ENCODE measurements at regions not wholly inside any gene's neighbourhood (a gene's known extent, or its start where the extent isn't known, plus 50 kb on each side); places are given as distances from the start of the nearest gene placed in this dataset.

DNA sequence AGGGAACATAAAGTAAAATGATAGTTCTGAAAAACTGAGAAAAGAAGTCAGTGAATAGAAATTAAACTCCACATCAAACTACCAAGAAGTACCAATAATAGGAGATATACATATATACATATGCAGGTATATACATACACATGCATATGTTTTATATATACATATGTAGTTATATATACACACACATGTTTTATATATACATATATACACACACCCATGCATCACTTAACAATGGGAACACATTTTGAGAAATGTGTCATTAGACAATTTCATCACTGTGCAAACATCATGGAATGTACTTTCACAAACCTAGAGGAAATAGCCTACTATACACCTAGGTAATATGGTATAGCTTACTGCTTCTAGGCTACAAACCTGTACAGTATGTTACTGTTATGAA lies 626.8 kb upstream of the PCDH9 start:
- Mint-ChIP-seq H3K4me3 (no peak overlapping the region), H3K27ac (no peak overlapping the region), H3K36me3 (peaks cover 6% of the 10 kb centered on the region), H3K27me3 (ENCODE audit: low read depth in 2 of 2) (no peaks in the 10 kb centered on the region), H3K4me1 (no peaks in the 10 kb centered on the region), H3K9me3 (peaks cover 8 to 14% of the 10 kb centered on the region in 2 donors)
- Histone ChIP-seq H3K4me1 (ENCODE audit: control insufficient read depth, insufficient read depth, low read length) (no peaks in the 10 kb centered on the region), H3K9me3 (ENCODE audit: control insufficient read depth, insufficient read depth, low read length) (no peaks in the 10 kb centered on the region), H3K36me3 (ENCODE audit: control insufficient read depth, insufficient read depth, low read length) (no peaks in the 10 kb centered on the region), H3K27ac (ENCODE audit: low read length) (no peak overlapping the region), H3K27me3 (ENCODE audit: control insufficient read depth, insufficient read depth, low read length) (no peaks in the 10 kb centered on the region), H3K4me3 (ENCODE audit: low read length) (no peak overlapping the region)
- DNase-seq (no peak), ATAC-seq (no peak)
- intact Hi-C loops (cut with micrococcal nuclease): no loop called here
- TF ChIP-seq, protein P1, sequence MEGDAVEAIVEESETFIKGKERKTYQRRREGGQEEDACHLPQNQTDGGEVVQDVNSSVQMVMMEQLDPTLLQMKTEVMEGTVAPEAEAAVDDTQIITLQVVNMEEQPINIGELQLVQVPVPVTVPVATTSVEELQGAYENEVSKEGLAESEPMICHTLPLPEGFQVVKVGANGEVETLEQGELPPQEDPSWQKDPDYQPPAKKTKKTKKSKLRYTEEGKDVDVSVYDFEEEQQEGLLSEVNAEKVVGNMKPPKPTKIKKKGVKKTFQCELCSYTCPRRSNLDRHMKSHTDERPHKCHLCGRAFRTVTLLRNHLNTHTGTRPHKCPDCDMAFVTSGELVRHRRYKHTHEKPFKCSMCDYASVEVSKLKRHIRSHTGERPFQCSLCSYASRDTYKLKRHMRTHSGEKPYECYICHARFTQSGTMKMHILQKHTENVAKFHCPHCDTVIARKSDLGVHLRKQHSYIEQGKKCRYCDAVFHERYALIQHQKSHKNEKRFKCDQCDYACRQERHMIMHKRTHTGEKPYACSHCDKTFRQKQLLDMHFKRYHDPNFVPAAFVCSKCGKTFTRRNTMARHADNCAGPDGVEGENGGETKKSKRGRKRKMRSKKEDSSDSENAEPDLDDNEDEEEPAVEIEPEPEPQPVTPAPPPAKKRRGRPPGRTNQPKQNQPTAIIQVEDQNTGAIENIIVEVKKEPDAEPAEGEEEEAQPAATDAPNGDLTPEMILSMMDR (IDR thresholded peaks at IDR 0.05): no peak

DNA sequence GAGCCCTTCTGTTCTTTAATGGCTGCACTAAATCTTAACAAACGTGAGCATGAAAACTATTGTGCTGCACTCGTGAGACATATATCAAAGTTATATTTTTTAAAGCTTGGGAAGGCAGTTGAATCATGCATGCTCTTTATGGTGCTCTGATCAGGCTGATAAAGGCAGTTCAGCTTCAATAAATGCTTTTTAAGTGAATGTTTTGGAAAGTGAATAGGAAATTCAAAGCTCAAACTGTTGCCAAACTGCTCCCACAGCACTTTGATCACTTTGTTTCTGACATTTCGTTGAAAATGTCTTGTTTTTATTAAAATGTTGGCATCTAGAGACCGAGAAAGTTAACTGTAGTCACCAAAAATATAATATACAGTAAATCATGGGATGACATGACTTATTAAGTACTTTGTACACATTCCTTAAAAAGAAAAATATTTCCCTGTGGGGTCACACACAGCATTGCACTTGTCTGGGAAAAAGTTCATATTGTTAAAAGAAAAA lies 625.7 kb upstream of the PCDH9 start:
- intact Hi-C loops (cut with micrococcal nuclease): no loop called here
- no peaks in the 10 kb centered on the region for H3K4me1 Mint-ChIP-seq
- no peak for DNase-seq
- 13% methylated on average over 3 of the region's 4 CpGs for WGBS (ENCODE audit: insufficient coverage)
- no peak overlapping the region for H3K4me3 Mint-ChIP-seq
- Histone ChIP-seq H3K27ac (ENCODE audit: low read length) (no peak overlapping the region), H3K4me1 (ENCODE audit: control insufficient read depth, insufficient read depth, low read length) (no peaks in the 10 kb centered on the region), H3K36me3 (ENCODE audit: control insufficient read depth, insufficient read depth, low read length) (no peaks in the 10 kb centered on the region), H3K9me3 (ENCODE audit: control insufficient read depth, insufficient read depth, low read length) (no peaks in the 10 kb centered on the region), H3K4me3 (ENCODE audit: low read length) (no peak overlapping the region), H3K27me3 (ENCODE audit: control insufficient read depth, insufficient read depth, low read length) (no peaks in the 10 kb centered on the region)
- H3K27ac Mint-ChIP-seq: no peak overlapping the region
- H3K9me3 Mint-ChIP-seq: peaks cover 11 to 18% of the 10 kb centered on the region in 2 donors
- no peaks in the 10 kb centered on the region for H3K36me3 Mint-ChIP-seq
- TF ChIP-seq, protein P1 (IDR thresholded peaks at IDR 0.05): no peak
- no peaks in the 10 kb centered on the region for H3K27me3 Mint-ChIP-seq (ENCODE audit: low read depth in 2 of 2)
- ATAC-seq: no peak

DNA sequence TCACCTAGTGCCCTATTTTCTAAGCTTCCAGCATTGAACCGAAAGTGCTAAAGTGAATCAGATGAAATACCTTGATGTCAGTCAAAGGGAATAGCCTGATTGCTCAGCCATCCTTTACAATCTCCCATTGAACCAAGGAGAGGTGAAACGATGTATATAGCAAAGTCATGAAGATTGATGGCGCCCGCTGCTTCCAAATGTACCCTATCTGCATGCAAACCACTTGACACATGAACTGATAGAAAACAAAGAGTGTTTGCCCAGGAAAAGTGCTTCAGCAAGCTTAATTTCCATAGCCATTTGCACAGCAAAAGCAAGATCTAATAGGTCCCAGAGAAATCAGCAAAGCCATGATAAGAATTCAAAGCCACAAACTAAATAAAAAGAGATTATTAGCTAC lies 624.9 kb upstream of the PCDH9 start:
- no peaks in the 10 kb centered on the region for H3K4me1 ChIP-seq (ENCODE audit: control insufficient read depth, insufficient read depth, low read length)
- no peak overlapping the region for H3K4me3 Mint-ChIP-seq
- intact Hi-C loops (cut with micrococcal nuclease): no loop called here
- no peak for DNase-seq
- no peaks in the 10 kb centered on the region for H3K27me3 ChIP-seq (ENCODE audit: control insufficient read depth, insufficient read depth, low read length)
- TF ChIP-seq, protein P1 (IDR thresholded peaks at IDR 0.05): no peak
- no peaks in the 10 kb centered on the region for H3K4me1 Mint-ChIP-seq
- H3K4me3 ChIP-seq (ENCODE audit: low read length): no peak overlapping the region
- no peak for ATAC-seq
- H3K27me3 Mint-ChIP-seq (ENCODE audit: low read depth in 2 of 2): no peaks in the 10 kb centered on the region
- H3K27ac Mint-ChIP-seq: no peak overlapping the region
- no peaks in the 10 kb centered on the region for H3K9me3 ChIP-seq (ENCODE audit: control insufficient read depth, insufficient read depth, low read length)
- no peaks in the 10 kb centered on the region for H3K36me3 Mint-ChIP-seq
- 98% methylated on average over 4 of the region's 4 CpGs for WGBS (ENCODE audit: insufficient coverage)
- H3K36me3 ChIP-seq (ENCODE audit: control insufficient read depth, insufficient read depth, low read length): no peaks in the 10 kb centered on the region
- H3K9me3 Mint-ChIP-seq: peaks cover 8 to 16% of the 10 kb centered on the region in 2 donors
- H3K27ac ChIP-seq (ENCODE audit: low read length): no peak overlapping the region

DNA sequence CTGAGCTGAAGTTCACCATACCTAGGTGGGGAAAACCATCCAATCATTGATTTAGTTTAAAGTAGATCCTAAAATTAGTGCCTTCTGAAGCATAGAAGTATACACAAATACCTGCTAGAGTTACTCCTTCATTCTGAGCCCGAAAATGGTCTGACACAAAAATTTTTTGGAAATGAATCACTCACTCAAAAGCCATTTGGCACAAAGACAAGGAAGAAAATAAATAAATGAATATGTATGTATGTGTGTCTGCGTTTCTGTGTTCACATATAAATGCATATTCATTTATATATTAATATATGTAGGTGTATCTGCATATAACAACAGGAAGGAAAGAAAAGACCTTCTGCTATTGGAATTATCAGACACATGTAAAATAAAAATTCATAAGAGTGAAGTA lies 614.4 kb upstream of the PCDH9 start:
- no peaks in the 10 kb centered on the region for H3K27me3 Mint-ChIP-seq (ENCODE audit: low read depth in 2 of 2)
- H3K4me3 Mint-ChIP-seq: no peak overlapping the region
- Histone ChIP-seq H3K4me1 (ENCODE audit: control insufficient read depth, insufficient read depth, low read length) (no peaks in the 10 kb centered on the region), H3K9me3 (ENCODE audit: control insufficient read depth, insufficient read depth, low read length) (peaks cover 11% of the 10 kb centered on the region), H3K27ac (ENCODE audit: low read length) (no peak overlapping the region), H3K4me3 (ENCODE audit: low read length) (no peak overlapping the region), H3K27me3 (ENCODE audit: control insufficient read depth, insufficient read depth, low read length) (no peaks in the 10 kb centered on the region), H3K36me3 (ENCODE audit: control insufficient read depth, insufficient read depth, low read length) (no peaks in the 10 kb centered on the region)
- no peaks in the 10 kb centered on the region for H3K4me1 Mint-ChIP-seq
- ATAC-seq (no peak), DNase-seq (no peak)
- no peak overlapping the region for H3K27ac Mint-ChIP-seq
- H3K9me3 Mint-ChIP-seq: peaks cover 4 to 16% of the 10 kb centered on the region in 2 donors
- intact Hi-C loops (cut with micrococcal nuclease): no loop called here
- H3K36me3 Mint-ChIP-seq: peaks cover 3% of the 10 kb centered on the region
- WGBS (ENCODE audit: insufficient coverage): no CpG with 5 or more reads among the region's 2 CpGs
- TF ChIP-seq, protein P1 (IDR thresholded peaks at IDR 0.05): no peak

Measured in natural killer cell (primary cell).